ENCODE measurements at regions not wholly inside any gene's neighbourhood (a gene's known extent, or its start where the extent isn't known, plus 50 kb on each side); places are given as distances from the start of the nearest gene placed in this dataset.

DNA sequence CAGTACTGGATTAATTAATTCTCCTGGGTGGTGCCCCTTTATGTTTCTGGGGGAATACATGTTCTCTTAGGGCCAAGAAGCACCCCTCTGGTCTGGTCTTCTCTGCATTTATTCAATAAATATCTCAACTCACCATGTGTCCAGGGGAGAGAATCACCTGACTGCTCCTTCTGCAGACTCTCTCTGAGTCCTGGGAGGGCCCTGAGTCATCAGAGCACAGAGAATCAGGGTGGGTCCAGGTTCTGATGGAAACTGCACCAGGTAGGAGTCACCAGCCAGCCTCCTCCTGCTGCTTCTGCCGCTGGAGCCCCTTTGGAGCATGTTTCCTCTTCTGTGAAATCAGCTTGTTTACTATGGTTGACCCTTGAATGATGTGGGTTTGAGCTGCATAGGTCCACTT is 107.7 kb upstream of the PLET1 start:
- TF ChIP-seq POLR2A (IDR thresholded peaks at IDR 0.05) = no peak
- TF ChIP-seq, protein P1, sequence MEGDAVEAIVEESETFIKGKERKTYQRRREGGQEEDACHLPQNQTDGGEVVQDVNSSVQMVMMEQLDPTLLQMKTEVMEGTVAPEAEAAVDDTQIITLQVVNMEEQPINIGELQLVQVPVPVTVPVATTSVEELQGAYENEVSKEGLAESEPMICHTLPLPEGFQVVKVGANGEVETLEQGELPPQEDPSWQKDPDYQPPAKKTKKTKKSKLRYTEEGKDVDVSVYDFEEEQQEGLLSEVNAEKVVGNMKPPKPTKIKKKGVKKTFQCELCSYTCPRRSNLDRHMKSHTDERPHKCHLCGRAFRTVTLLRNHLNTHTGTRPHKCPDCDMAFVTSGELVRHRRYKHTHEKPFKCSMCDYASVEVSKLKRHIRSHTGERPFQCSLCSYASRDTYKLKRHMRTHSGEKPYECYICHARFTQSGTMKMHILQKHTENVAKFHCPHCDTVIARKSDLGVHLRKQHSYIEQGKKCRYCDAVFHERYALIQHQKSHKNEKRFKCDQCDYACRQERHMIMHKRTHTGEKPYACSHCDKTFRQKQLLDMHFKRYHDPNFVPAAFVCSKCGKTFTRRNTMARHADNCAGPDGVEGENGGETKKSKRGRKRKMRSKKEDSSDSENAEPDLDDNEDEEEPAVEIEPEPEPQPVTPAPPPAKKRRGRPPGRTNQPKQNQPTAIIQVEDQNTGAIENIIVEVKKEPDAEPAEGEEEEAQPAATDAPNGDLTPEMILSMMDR (IDR thresholded peaks at IDR 0.05) = no peak

Data from transverse colon (tissue), 3 donors.